Prostate gland (tissue), 2 donors: ENCODE measurements at regions not wholly inside any gene's neighbourhood (a gene's known extent, or its start where the extent isn't known, plus 50 kb on each side); places are given as distances from the start of the nearest gene placed in this dataset.

Experiments
- DNase-seq: peaks from one replicate; pipeline ENCODE4 v3.0.0-alpha.2; 2019; ENCODE audit warnings: low spot score
- H3K27ac ChIP-seq, 2 donors: fragments of 200-600 bp; sonication (generic); 2 replicates each; pipeline ENCODE4 v1.5.1; 2017 to 2019
- H3K27me3 ChIP-seq: fragments of 200-600 bp; sonication (generic); replicated peaks from 2 replicates; pipeline ENCODE4 v1.5.1; 2019; ENCODE audit not compliant: insufficient read depth
- H3K36me3 ChIP-seq, 2 donors: fragments of 200-600 bp; sonication (generic); 1 replicate in 1 of 2; 2 replicates in 1 of 2; pipeline versions ENCODE4 v1.5.1 to v1.8.1; 2017 to 2019
- H3K4me1 ChIP-seq: fragments of 200-600 bp; sonication (generic); replicated peaks from 2 replicates; pipeline ENCODE4 v1.5.1; 2019
- H3K4me3 ChIP-seq, 2 donors: fragments of 200-600 bp; sonication (generic); 2 replicates each; pipeline ENCODE4 v1.5.1; 2017 to 2019
- H3K9me3 ChIP-seq: fragments of 200-600 bp; sonication (generic); 2 replicates; pipeline ENCODE4 v1.5.1; 2017
- POLR2A ChIP-seq: fragments of 450-650 bp; IDR thresholded peaks from one replicate; pipeline ENCODE4 v1.6.1; 2016; ENCODE audit warnings: antibody characterized with exemption, mild to moderate bottlenecking
- POLR2AphosphoS5 ChIP-seq: sonication (generic); formaldehyde crosslinking; IDR thresholded peaks from one replicate; pipeline ENCODE4 v1.6.1; 2017; ENCODE audit warnings: antibody characterized with exemption
- WGBS: methylation state at CpG from one replicate; pipeline ENCODE4 v1.1.5; 2018; 5-methylcytosine and 5-hydroxymethylcytosine counted together
- intact Hi-C: fragments of 100-400 bp; cut with DNase I; formaldehyde crosslinking; loops from one replicate; pipeline ENCODE4 v1.14.2; 2022
- TF ChIP-seq, protein P1 (sequence below), 4 experiments: fragments of 200-600 bp in 2 of 4; fragments of 450-650 bp in 2 of 4; sonication (generic) in 2 of 4; IDR thresholded peaks; 1 replicate in 3 of 4; 2 replicates in 1 of 4; pipeline ENCODE4 v1.5.1; 2016 to 2019; ENCODE audit warnings: antibody characterized with exemption in 4 of 4, mild to moderate bottlenecking in 2 of 4, moderate library complexity in 2 of 4

DNA sequence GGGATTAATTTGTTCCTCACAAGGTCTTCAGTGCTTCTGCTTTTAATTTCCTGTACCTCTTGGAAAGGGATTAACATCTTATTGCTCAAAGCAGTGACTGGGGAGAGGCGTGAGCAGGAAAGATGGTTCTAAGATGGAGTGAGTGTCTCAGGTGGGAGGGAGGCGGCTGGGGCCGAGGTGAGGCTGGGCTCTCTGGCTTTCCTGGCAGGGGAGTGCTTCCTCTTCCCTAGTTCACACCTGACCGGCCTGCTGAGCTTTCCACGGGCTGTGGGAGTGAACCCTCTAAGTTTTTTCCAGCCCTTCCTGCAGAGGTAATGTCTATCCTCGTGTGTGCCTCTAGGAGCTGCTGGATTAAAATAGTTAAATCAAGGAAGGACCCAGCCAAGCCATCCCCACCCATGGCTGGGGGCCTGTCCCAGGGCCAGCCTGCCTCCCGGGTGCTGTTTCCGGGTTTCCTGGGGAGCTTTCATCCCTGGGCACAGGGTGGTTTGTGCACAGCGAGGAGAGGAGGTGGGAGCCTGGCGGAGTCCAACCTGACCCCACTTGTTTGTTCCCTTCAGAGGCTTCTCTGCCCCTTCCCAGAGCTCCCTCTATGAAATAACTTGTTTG lies 179.1 kb downstream of the TFAP2C start:
- no peak for DNase-seq
- H3K36me3 ChIP-seq, result no peaks in the 10 kb centered on the region
- H3K27me3 ChIP-seq, result no peaks in the 10 kb centered on the region
- no peak overlapping the region for H3K4me3 ChIP-seq
- no peak for TF ChIP-seq POLR2AphosphoS5
- TF ChIP-seq, protein P1, sequence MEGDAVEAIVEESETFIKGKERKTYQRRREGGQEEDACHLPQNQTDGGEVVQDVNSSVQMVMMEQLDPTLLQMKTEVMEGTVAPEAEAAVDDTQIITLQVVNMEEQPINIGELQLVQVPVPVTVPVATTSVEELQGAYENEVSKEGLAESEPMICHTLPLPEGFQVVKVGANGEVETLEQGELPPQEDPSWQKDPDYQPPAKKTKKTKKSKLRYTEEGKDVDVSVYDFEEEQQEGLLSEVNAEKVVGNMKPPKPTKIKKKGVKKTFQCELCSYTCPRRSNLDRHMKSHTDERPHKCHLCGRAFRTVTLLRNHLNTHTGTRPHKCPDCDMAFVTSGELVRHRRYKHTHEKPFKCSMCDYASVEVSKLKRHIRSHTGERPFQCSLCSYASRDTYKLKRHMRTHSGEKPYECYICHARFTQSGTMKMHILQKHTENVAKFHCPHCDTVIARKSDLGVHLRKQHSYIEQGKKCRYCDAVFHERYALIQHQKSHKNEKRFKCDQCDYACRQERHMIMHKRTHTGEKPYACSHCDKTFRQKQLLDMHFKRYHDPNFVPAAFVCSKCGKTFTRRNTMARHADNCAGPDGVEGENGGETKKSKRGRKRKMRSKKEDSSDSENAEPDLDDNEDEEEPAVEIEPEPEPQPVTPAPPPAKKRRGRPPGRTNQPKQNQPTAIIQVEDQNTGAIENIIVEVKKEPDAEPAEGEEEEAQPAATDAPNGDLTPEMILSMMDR (IDR thresholded peaks at IDR 0.05), result no peak
- TF ChIP-seq POLR2A, result no peak
- intact Hi-C loops, result no loop called here
- H3K9me3 ChIP-seq, result no peaks in the 10 kb centered on the region
- WGBS, result 18% methylated on average over 9 of the region's 10 CpGs
- peak overlapping the region in 1 of 2 donors; percentile 42 for H3K27ac ChIP-seq
- H3K4me1 ChIP-seq, result no peaks in the 10 kb centered on the region

DNA sequence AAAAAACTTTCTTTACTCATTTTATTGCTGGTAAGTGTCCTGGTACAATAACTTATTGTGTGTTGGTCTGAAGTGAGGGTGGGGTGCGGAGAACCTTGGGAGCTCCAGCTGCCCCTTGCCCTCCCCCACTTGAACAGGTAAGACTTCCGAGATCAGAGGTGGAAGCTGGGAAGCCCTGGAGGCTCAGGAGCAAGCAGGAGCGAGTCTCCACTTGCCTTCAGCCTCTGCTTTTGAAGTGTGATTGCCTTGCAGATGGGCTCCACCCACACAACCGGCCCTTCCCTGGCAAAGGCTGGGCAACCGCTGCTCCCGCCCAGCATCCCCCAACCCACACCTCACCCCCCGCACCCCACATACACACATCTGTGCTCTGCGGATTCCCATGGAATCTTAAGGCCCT lies 179.6 kb downstream of the TFAP2C start:
- 19% methylated on average over 8 of the region's 8 CpGs for WGBS
- no peaks in the 10 kb centered on the region for H3K27me3 ChIP-seq

DNA sequence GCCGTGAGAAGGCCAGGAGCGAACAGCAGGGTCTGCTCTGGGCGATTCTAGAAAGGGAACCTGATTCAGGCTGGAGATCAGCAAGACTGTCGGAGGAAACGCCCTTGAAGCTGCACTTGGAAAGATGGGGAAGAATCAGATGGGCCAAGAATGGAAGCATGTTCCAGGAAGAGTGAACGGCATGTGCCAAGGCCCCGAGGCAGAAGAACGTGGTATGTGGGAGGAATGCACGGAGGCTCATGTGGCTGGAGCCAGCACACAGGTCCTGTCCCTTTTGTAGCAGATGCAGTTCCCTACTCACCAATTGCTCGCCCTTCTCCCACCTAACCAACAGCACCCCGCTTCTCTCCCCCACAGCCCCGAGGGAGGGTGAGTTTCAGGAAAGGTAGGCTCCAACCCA lies 180.6 kb downstream of the TFAP2C start:
- no peaks in the 10 kb centered on the region for H3K9me3 ChIP-seq
- no peak for DNase-seq
- TF ChIP-seq, protein P1 (IDR thresholded peaks at IDR 0.05), result no peak
- TF ChIP-seq POLR2A (no peak), POLR2AphosphoS5 (no peak)
- WGBS, result 74% methylated on average over 12 of the region's 12 CpGs
- intact Hi-C loops, result no loop called here
- H3K4me1 ChIP-seq, result no peaks in the 10 kb centered on the region
- no peak overlapping the region for H3K27ac ChIP-seq
- H3K27me3 ChIP-seq, result no peaks in the 10 kb centered on the region
- no peak overlapping the region for H3K4me3 ChIP-seq
- H3K36me3 ChIP-seq, result no peaks in the 10 kb centered on the region

More for the DNA sequence above, 179.6 kb downstream of the TFAP2C start:
- Histone ChIP-seq H3K4me1 (no peaks in the 10 kb centered on the region), H3K27ac (peak overlapping the region in 1 of 2 donors; percentile 42), H3K9me3 (no peaks in the 10 kb centered on the region), H3K4me3 (no peak overlapping the region), H3K36me3 (no peaks in the 10 kb centered on the region)
- intact Hi-C loops, result no loop called here
- peak; percentile 65 for DNase-seq
- TF ChIP-seq POLR2AphosphoS5 (peak; percentile 35), POLR2A (no peak)
- TF ChIP-seq, protein P1 (IDR thresholded peaks at IDR 0.05), result no peak

DNA sequence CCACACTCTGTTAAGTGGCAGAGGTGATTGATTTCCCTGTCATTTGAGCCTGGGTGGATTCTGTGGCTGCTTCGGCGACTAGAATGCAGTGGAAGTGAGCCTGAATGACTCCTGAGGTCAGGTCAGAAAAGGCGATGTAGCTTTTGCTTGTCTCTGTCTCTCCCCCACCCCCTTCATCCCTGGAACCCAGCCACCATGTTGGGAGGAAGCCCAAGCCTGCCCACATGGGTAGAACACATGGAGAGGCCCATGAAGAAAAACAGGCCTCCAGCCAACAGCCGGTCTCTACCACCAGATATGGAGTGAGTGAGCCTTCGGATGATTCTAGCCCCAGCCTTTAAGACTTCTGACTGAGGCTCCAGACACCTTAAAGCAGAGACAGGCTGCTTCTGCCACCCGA lies 181.0 kb downstream of the TFAP2C start:
- H3K4me3 ChIP-seq, result no peak overlapping the region
- no peaks in the 10 kb centered on the region for H3K9me3 ChIP-seq
- no peaks in the 10 kb centered on the region for H3K4me1 ChIP-seq
- H3K36me3 ChIP-seq, result no peaks in the 10 kb centered on the region
- WGBS, result 82% methylated on average over 6 of the region's 6 CpGs
- TF ChIP-seq, protein P1 (IDR thresholded peaks at IDR 0.05), result no peak
- TF ChIP-seq POLR2A (no peak), POLR2AphosphoS5 (no peak)
- intact Hi-C loops, result no loop called here
- H3K27me3 ChIP-seq, result no peaks in the 10 kb centered on the region
- DNase-seq, result no peak
- no peak overlapping the region for H3K27ac ChIP-seq

DNA sequence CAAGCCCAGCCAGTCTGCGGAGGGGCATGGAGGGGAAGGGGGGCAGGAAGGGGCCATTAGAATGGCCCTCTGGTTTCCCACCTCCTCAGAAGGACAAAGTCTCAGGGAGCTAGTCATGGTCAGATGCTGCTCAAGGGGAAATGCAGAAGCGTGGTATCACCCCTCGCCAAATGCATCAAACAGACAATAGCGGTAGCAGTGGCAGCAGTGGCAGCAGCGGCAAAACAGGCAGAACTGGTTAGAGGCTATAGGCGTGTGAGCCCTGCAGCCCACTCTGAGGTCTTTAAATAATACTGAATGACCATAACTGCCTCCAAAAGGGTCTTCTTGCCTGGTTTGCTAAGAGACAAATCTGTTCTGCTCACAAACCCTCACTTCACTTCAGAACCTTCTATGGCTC lies 186.7 kb downstream of the TFAP2C start:
- WGBS, result 55% methylated on average over 6 of the region's 6 CpGs

More for the DNA sequence above, 186.7 kb downstream of the TFAP2C start:
- Histone ChIP-seq H3K27ac (no peak overlapping the region), H3K9me3 (no peaks in the 10 kb centered on the region), H3K36me3 (no peaks in the 10 kb centered on the region), H3K4me3 (no peak overlapping the region), H3K4me1 (no peaks in the 10 kb centered on the region), H3K27me3 (no peaks in the 10 kb centered on the region)
- no peak for TF ChIP-seq POLR2A
- TF ChIP-seq, protein P1 (IDR thresholded peaks at IDR 0.05), result no peak
- TF ChIP-seq POLR2AphosphoS5, result no peak
- DNase-seq, result no peak
- intact Hi-C loops, result no loop called here
